AG04449 (cell line): ENCODE measurements at regions not wholly inside any gene's neighbourhood (a gene's known extent, or its start where the extent isn't known, plus 50 kb on each side); places are given as distances from the start of the nearest gene placed in this dataset.

ENCODE experiments used
- CTCF ChIA-PET: fragments of 350-600 bp; formaldehyde crosslinking; extraction: SDS; loops from one replicate; lab custom pipeline; 2021; ENCODE audit warnings: antibody characterized with exemption; lab: Yijun Ruan, JAX
- POLR2A ChIA-PET: fragments of 400-600, 350-600 bp; formaldehyde crosslinking; extraction: SDS; loops from one replicate; lab custom pipeline; 2020; ENCODE audit warnings: antibody characterized with exemption, inconsistent platforms; lab: Yijun Ruan, JAX
- DNase-seq: peaks from one replicate; pipeline ENCODE4 v3.0.0-alpha.2; 2010; ENCODE audit warnings: low read depth, low spot score
- H3K4me3 ChIP-seq: 2 replicates; pipeline ENCODE4 v1.5.1; 2011; ENCODE audit warnings: low read depth, mild to moderate bottlenecking, control low read depth, low read length
- CTCF ChIP-seq: IDR thresholded peaks from one replicate; pipeline ENCODE4 v1.5.1; 2011; ENCODE audit warnings: mild to moderate bottlenecking, moderate library complexity, low read length, control low read depth, inconsistent platforms; ENCODE audit not compliant: insufficient read depth; ENCODE audit errors: missing control alignments

GRCh38 chr3:109918740-109919139 lies 581.4 kb upstream of the DPPA4 start:
- CTCF ChIA-PET, result no interaction called here

GRCh38 chr3:109920749-109921148 lies 583.4 kb upstream of the DPPA4 start:
- ChIA-PET CTCF (no interaction called here), POLR2A (no interaction called here)
- H3K4me3 ChIP-seq, result no peak overlapping the region
- no peak for TF ChIP-seq CTCF
- no peak for DNase-seq

More at GRCh38 chr3:109918740-109919139, 581.4 kb upstream of the DPPA4 start:
- TF ChIP-seq CTCF, result no peak
- POLR2A ChIA-PET, result no interaction called here
- H3K4me3 ChIP-seq, result no peak overlapping the region
- no peak for DNase-seq

- TF ChIP-seq CTCF, result no peak
- no peak for DNase-seq
- H3K4me3 ChIP-seq, result no peak overlapping the region
- CTCF ChIA-PET, result interaction anchor here (0.6 kb wide), 1 partner anchor 181 kb away, joined by 3 read pairs; no protein-coding TSS in a partner anchor
- POLR2A ChIA-PET, result no interaction called here
Measured at GRCh38 chr3:109921509-109921908, 584.2 kb upstream of the DPPA4 start.

GRCh38 chr3:109922856-109923255 lies 585.5 kb upstream of the DPPA4 start:
- no peak for TF ChIP-seq CTCF
- CTCF ChIA-PET, result interaction anchor here (2.1 kb wide), 1 partner anchor 1158 kb away, joined by 6 read pairs; no protein-coding TSS in a partner anchor
- no peak for DNase-seq
- no peak overlapping the region for H3K4me3 ChIP-seq
- POLR2A ChIA-PET, result no interaction called here

GRCh38 chr3:109923431-109923830 lies 586.1 kb upstream of the DPPA4 start:
- DNase-seq, result no peak
- ChIA-PET POLR2A (no interaction called here), CTCF (interaction anchor here (2.1 kb wide), 1 partner anchor 1157 kb away, joined by 6 read pairs; no protein-coding TSS in a partner anchor)
- no peak for TF ChIP-seq CTCF
- H3K4me3 ChIP-seq, result no peak overlapping the region

- CTCF ChIA-PET, result interaction anchor here (2.1 kb wide), 1 partner anchor 1156 kb away, joined by 6 read pairs; no protein-coding TSS in a partner anchor
- TF ChIP-seq CTCF, result no peak
Measured at GRCh38 chr3:109924196-109924595, 586.9 kb upstream of the DPPA4 start.

More at GRCh38 chr3:109924196-109924595, 586.9 kb upstream of the DPPA4 start:
- POLR2A ChIA-PET, result interaction anchor here (0.5 kb wide), 1 partner anchor 206 kb away, joined by 3 read pairs; no protein-coding TSS in a partner anchor
- no peak for DNase-seq
- H3K4me3 ChIP-seq, result no peak overlapping the region
